ENCODE measurements at regions not wholly inside any gene's neighbourhood (a gene's known extent, or its start where the extent isn't known, plus 50 kb on each side); places are given as distances from the start of the nearest gene placed in this dataset.

- no peak for DNase-seq (ENCODE audit: low spot score)
These were observed 153.0 kb downstream of the FOXA2 start for GRCh38 chr20:22431419-22431818.

- no peak for DNase-seq (ENCODE audit: low spot score)
These were observed 153.6 kb downstream of the FOXA2 start for GRCh38 chr20:22430746-22431168.

- DNase-seq (ENCODE audit: low spot score) = no peak
These were observed 154.1 kb downstream of the FOXA2 start for GRCh38 chr20:22430154-22430745.

GRCh38 chr20:22429175-22430153 lies 154.9 kb downstream of the FOXA2 start:
- DNase-seq (ENCODE audit: low spot score) = no peak

GRCh38 chr20:22428051-22428450 lies 156.3 kb downstream of the FOXA2 start:
- DNase-seq (ENCODE audit: low spot score) = no peak

- no peak for DNase-seq (ENCODE audit: low spot score)
These were observed 157.6 kb downstream of the FOXA2 start for GRCh38 chr20:22426772-22427171.

- DNase-seq (ENCODE audit: low spot score) = no peak
These were observed 158.8 kb downstream of the FOXA2 start for GRCh38 chr20:22425344-22426295.

GRCh38 chr20:22423190-22423832 lies 161.1 kb downstream of the FOXA2 start:
- no peak for DNase-seq (ENCODE audit: low spot score)

GRCh38 chr20:22420116-22420598 lies 164.2 kb downstream of the FOXA2 start:
- DNase-seq (ENCODE audit: low spot score) = no peak

- no peak for DNase-seq (ENCODE audit: low spot score)
These were observed 165.6 kb downstream of the FOXA2 start for GRCh38 chr20:22418738-22419137.

- DNase-seq (ENCODE audit: low spot score) = no peak
These were observed 170.0 kb downstream of the FOXA2 start for GRCh38 chr20:22414305-22414742.

GRCh38 chr20:22412977-22413868 lies 171.1 kb downstream of the FOXA2 start:
- DNase-seq (ENCODE audit: low spot score) = no peak

GRCh38 chr20:22411627-22412450 lies 172.5 kb downstream of the FOXA2 start:
- no peak for DNase-seq (ENCODE audit: low spot score)

GRCh38 chr20:22411286-22411626 lies 173.1 kb downstream of the FOXA2 start:
- DNase-seq (ENCODE audit: low spot score) = no peak

- DNase-seq (ENCODE audit: low spot score) = no peak
These were observed 173.7 kb downstream of the FOXA2 start for GRCh38 chr20:22410556-22411130.

GRCh38 chr20:22408521-22409402 lies 175.6 kb downstream of the FOXA2 start:
- no peak for DNase-seq (ENCODE audit: low spot score)

- no peak for DNase-seq (ENCODE audit: low spot score)
These were observed 176.9 kb downstream of the FOXA2 start for GRCh38 chr20:22407237-22408193.

Measured in NAMALWA (cell line).